Smooth muscle cell (in vitro differentiated cells): ENCODE measurements at regions not wholly inside any gene's neighbourhood (a gene's known extent, or its start where the extent isn't known, plus 50 kb on each side); places are given as distances from the start of the nearest gene placed in this dataset.

Experiments used
- DNase-seq: peaks from one replicate; lab custom pipeline; 2025; ENCODE audit not compliant: unreplicated experiment; lab: John Stamatoyannopoulos, UW
- H2AFZ ChIP-seq: fragments of 200-600 bp; sonication (generic); 2 replicates; pipeline ENCODE4 v1.6.0; 2016; ENCODE audit warnings: antibody characterized with exemption, low read depth, mild to moderate bottlenecking
- H3F3A ChIP-seq: fragments of 200-600 bp; sonication (generic); 2 replicates; pipeline ENCODE4 v1.6.0; 2017; ENCODE audit warnings: antibody characterized with exemption, low read depth
- H3K27ac ChIP-seq: fragments of 200-600 bp; sonication (generic); 2 replicates; pipeline ENCODE4 v1.5.1; 2016; ENCODE audit warnings: low read depth, mild to moderate bottlenecking
- H3K27me3 ChIP-seq: fragments of 200-600 bp; sonication (generic); 2 replicates; pipeline ENCODE4 v1.6.1; 2016; ENCODE audit warnings: low read depth, mild to moderate bottlenecking
- H3K36me3 ChIP-seq: fragments of 200-600 bp; sonication (generic); 2 replicates; pipeline ENCODE4 v1.5.1; 2016; ENCODE audit warnings: low read depth
- H3K4me1 ChIP-seq: fragments of 200-600 bp; sonication (generic); 2 replicates; pipeline ENCODE4 v1.5.1; 2016; ENCODE audit warnings: low read depth
- H3K4me2 ChIP-seq: fragments of 200-600 bp; sonication (generic); 2 replicates; pipeline ENCODE4 v1.6.0; 2016; ENCODE audit warnings: mild to moderate bottlenecking
- H3K4me3 ChIP-seq: fragments of 200-600 bp; sonication (generic); 2 replicates; pipeline ENCODE4 v1.5.1; 2016; ENCODE audit warnings: mild to moderate bottlenecking
- H3K79me2 ChIP-seq: fragments of 200-600 bp; sonication (generic); 2 replicates; pipeline ENCODE4 v1.6.0; 2016; ENCODE audit warnings: low read depth, mild to moderate bottlenecking
- H3K9ac ChIP-seq: fragments of 200-600 bp; sonication (generic); 2 replicates; pipeline ENCODE4 v1.6.0; 2016; ENCODE audit warnings: low read depth
- H3K9me3 ChIP-seq: fragments of 200-600 bp; sonication (generic); replicated peaks from 2 replicates; pipeline ENCODE4 v1.5.1; 2016; ENCODE audit warnings: low read depth
- H4K20me1 ChIP-seq: fragments of 200-600 bp; sonication (generic); 2 replicates; pipeline ENCODE4 v1.6.0; 2016; ENCODE audit warnings: low read depth
- WGBS: methylation state at CpG from one replicate; pipeline ENCODE4 v1.1.7; 2016; ENCODE audit warnings: low lambda C conversion rate; 5-methylcytosine and 5-hydroxymethylcytosine counted together
- TF ChIP-seq, protein P1 (sequence below): fragments of 200-600 bp; sonication (generic); IDR thresholded peaks from 2 replicates; pipeline ENCODE4 v1.5.1; 2017; ENCODE audit warnings: borderline replicate concordance, mild to moderate bottlenecking, antibody characterized with exemption; ENCODE audit not compliant: insufficient read depth, poor library complexity, severe bottlenecking

DNA sequence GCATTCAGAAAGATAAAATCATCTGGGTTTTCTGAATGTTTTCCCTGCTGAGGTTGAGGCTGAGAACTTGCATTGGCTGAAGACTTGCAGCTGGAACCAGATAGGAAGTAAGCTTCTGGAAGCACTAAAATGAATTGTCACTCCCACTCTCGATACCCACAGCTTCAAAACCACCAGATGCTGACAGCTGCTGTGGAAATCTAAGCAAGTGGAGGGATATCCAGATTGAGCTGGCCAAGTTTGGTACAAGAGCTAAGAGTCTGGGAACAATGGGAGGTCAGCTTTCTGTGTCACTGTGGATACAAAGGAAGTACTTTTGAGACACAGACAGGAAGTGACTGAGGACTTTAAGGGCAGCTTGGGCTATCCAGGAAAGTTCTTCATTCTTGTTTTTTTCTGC is 51.3 kb upstream of the CD44 start:
- Histone ChIP-seq H3K27ac (no peak overlapping the region), H3K36me3 (no peaks in the 10 kb centered on the region), H4K20me1 (no peaks in the 10 kb centered on the region), H3K9me3 (no peaks in the 10 kb centered on the region), H3K27me3 (no peaks in the 10 kb centered on the region), H3K79me2 (no peaks in the 10 kb centered on the region), H3K9ac (no peak overlapping the region), H3K4me3 (no peak overlapping the region), H3F3A (no peaks in the 10 kb centered on the region), H3K4me2 (no peak overlapping the region), H3K4me1 (no peaks in the 10 kb centered on the region), H2AFZ (no peak overlapping the region)
- WGBS: 53% methylated on average over 1 of the region's 1 CpG
- no peak for DNase-seq
- TF ChIP-seq, protein P1, sequence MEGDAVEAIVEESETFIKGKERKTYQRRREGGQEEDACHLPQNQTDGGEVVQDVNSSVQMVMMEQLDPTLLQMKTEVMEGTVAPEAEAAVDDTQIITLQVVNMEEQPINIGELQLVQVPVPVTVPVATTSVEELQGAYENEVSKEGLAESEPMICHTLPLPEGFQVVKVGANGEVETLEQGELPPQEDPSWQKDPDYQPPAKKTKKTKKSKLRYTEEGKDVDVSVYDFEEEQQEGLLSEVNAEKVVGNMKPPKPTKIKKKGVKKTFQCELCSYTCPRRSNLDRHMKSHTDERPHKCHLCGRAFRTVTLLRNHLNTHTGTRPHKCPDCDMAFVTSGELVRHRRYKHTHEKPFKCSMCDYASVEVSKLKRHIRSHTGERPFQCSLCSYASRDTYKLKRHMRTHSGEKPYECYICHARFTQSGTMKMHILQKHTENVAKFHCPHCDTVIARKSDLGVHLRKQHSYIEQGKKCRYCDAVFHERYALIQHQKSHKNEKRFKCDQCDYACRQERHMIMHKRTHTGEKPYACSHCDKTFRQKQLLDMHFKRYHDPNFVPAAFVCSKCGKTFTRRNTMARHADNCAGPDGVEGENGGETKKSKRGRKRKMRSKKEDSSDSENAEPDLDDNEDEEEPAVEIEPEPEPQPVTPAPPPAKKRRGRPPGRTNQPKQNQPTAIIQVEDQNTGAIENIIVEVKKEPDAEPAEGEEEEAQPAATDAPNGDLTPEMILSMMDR: no peak

DNA sequence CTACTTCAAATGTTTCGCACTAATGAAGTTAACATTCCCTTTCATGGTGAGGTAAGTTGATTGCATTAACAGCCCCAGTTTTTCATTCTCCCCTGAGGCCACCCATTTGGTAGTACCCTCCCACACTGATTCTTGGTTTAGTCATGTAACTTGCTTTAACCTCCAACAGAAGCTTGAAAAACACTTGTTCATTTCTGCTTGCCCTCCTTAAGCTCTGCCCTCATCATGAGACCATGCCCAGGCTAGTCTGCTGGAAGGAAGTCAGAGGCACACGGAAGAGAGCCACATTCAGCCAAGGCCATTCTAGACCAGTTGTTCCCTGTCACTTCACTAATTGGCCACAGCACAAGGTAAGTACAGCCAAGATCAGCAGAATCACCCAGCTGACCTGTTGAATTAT is 50.7 kb upstream of the CD44 start:
- Histone ChIP-seq H3K4me3 (no peak overlapping the region), H3K27me3 (no peaks in the 10 kb centered on the region), H3K4me2 (no peak overlapping the region), H3K4me1 (no peaks in the 10 kb centered on the region), H2AFZ (no peak overlapping the region), H4K20me1 (no peaks in the 10 kb centered on the region), H3F3A (no peaks in the 10 kb centered on the region), H3K9ac (no peak overlapping the region), H3K9me3 (no peaks in the 10 kb centered on the region), H3K36me3 (no peaks in the 10 kb centered on the region), H3K27ac (no peak overlapping the region), H3K79me2 (no peaks in the 10 kb centered on the region)
- 91% methylated on average over 2 of the region's 2 CpGs for WGBS
- DNase-seq: no peak
- TF ChIP-seq, protein P1: no peak

DNA sequence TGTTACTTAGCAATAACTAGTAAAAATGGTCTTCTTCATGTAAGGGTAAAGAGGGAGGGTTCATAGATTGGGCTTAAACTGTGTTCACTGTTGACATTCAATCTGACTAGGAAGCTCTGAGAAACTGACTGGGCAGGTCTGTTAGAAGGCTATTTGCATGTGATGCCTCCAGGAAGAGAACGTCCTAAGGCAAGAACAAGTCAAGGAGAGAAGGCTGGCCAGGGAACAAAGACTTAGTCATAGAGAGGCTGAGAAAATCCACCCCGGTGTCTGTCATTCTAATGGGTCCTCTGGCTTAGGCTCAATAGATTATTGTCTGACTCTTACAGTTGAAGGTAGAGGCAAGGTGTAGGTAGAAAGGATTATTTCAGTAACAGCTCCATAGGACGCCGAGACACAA is 50.3 kb upstream of the CD44 start:
- 74% methylated on average over 4 of the region's 4 CpGs for WGBS
- Histone ChIP-seq H3K27me3 (no peaks in the 10 kb centered on the region), H3K4me1 (no peaks in the 10 kb centered on the region), H3K4me3 (no peak overlapping the region), H2AFZ (no peak overlapping the region), H3K9ac (no peak overlapping the region), H3F3A (no peaks in the 10 kb centered on the region), H4K20me1 (no peaks in the 10 kb centered on the region), H3K4me2 (no peak overlapping the region), H3K9me3 (no peaks in the 10 kb centered on the region), H3K27ac (no peak overlapping the region), H3K36me3 (no peaks in the 10 kb centered on the region), H3K79me2 (no peaks in the 10 kb centered on the region)
- TF ChIP-seq, protein P1: no peak
- no peak for DNase-seq
